Naive thymus-derived CD8-positive, alpha-beta T cell (primary cell): ENCODE measurements at regions not wholly inside any gene's neighbourhood (a gene's known extent, or its start where the extent isn't known, plus 50 kb on each side); places are given as distances from the start of the nearest gene placed in this dataset.

Experiments used
- ATAC-seq, 2 donors: fragments of 150-1000 bp; cut with Tn5 transposase in 1 of 2; sonication (Bioruptor Pico), chemical (Tn5 transposase) in 1 of 2; 1 replicate in 1 of 2; 2 replicates in 1 of 2; pipeline ENCODE4 v1.10.0; 2021; ENCODE audit warnings: mild to moderate bottlenecking in 2 of 2, moderate library complexity in 2 of 2
- POLR2A ChIA-PET: fragments of 350-600 bp; sonication (Branson Sonifier 250); formaldehyde crosslinking; loops from one replicate; lab custom pipeline; 2021; ENCODE audit warnings: antibody characterized with exemption; lab: Charles Lee
- DNase-seq, 10 donors: peaks; one replicate each; pipeline versions ENCODE4 v3.0.0 to v3.0.0-alpha.2; 2020 to 2022
- H3K27ac Mint-ChIP-seq, 10 donors: one replicate each; pipeline ENCODE4 v1.8.0; 2020 to 2022; ENCODE audit warnings: mild to moderate bottlenecking in 10 of 10, mixed read lengths in 10 of 10, moderate library complexity in 4 of 10, inconsistent platforms in 1 of 10
- H3K27me3 Mint-ChIP-seq, 5 donors: one replicate each; pipeline ENCODE4 v1.8.0; 2021 to 2022; ENCODE audit warnings: mixed read lengths in 5 of 5
- H3K36me3 Mint-ChIP-seq, 3 donors: one replicate each; pipeline ENCODE4 v1.8.0; 2020 to 2022; ENCODE audit warnings: mixed read lengths in 3 of 3, mild to moderate bottlenecking in 2 of 3, inconsistent platforms in 1 of 3
- H3K4me1 Mint-ChIP-seq, 4 donors: one replicate each; pipeline ENCODE4 v1.8.0; 2021 to 2022; ENCODE audit warnings: mixed read lengths in 4 of 4
- H3K4me3 Mint-ChIP-seq, 10 donors: one replicate each; pipeline ENCODE4 v1.8.0; 2020 to 2022; ENCODE audit warnings: mild to moderate bottlenecking in 10 of 10, mixed read lengths in 10 of 10, moderate library complexity in 6 of 10, inconsistent platforms in 1 of 10
- H3K9me3 Mint-ChIP-seq, 9 donors: one replicate each; pipeline ENCODE4 v1.8.0; 2020 to 2022; ENCODE audit warnings: mixed read lengths in 9 of 9, mild to moderate bottlenecking in 3 of 9, inconsistent platforms in 1 of 9, moderate library complexity in 1 of 9

DNA sequence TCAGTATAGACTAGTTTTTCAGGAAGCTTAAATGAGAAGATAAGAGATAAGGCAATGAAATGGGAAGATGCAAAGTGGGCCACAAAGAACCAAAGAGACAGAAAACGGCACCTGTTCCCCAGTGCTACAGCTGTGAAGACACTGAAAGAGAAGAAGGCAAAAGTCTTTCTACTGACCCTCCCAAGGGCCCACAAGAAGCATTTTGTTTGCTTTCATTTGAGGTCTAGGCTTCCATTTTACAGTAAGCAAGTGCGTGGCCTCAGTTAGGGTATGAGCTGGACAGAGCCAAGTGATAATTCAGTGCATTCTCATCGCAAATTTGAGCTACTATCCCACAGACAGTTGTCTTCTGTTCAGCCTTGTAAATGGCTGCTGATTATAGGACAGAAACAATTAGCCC is 53.4 kb upstream of the STK17B start:
- POLR2A ChIA-PET, result interaction anchor here (1.0 to 1.7 kb wide), 5 partner anchors 9 to 567 kb away, joined by 3 to 6 read pairs (median 3); partner anchors contain the start of gene STK17B
- peaks cover 0 to 11% (median 0%) of the 10 kb centered on the region in 9 donors for H3K9me3 Mint-ChIP-seq
- H3K4me1 Mint-ChIP-seq, result peaks cover 49 to 84% (median 81%) of the 10 kb centered on the region in 4 donors
- DNase-seq (no peak), ATAC-seq (no peak)
- no peaks in the 10 kb centered on the region for H3K36me3 Mint-ChIP-seq
- no peaks in the 10 kb centered on the region for H3K27me3 Mint-ChIP-seq
- H3K27ac Mint-ChIP-seq, result peak overlapping the region in 8 of 10 donors; percentile 18 to 79 (median 71)
- peak overlapping the region in 5 of 10 donors; percentile 3 to 39 (median 7) for H3K4me3 Mint-ChIP-seq

DNA sequence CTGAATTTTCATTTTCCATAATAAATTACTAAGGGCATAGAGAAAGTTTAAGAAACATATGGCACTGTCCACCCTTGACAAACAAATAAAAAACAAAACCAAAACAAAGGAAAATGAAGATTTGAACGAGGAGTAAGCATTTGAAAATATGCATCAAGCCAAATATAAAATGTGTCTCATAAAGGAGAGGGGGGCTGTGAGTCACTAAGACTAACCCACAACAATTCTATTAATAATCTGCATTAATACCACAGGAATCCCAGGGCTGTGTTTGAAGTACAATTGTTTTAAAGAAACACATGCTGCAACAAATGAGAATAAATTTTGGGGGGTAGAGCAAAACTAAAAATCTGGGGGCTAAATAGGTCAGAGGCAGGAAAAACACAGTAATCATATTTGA is 53.8 kb upstream of the STK17B start:
- Mint-ChIP-seq H3K4me3 (peak overlapping the region in 6 of 10 donors; percentile 0 to 39 (median 20)), H3K27ac (peak overlapping the region in 7 of 10 donors; percentile 5 to 79 (median 52)), H3K36me3 (no peaks in the 10 kb centered on the region), H3K4me1 (peaks cover 50 to 83% (median 81%) of the 10 kb centered on the region in 4 donors), H3K9me3 (peaks cover 0 to 11% (median 0%) of the 10 kb centered on the region in 9 donors), H3K27me3 (no peaks in the 10 kb centered on the region)
- no peak for ATAC-seq
- no peak for DNase-seq
- POLR2A ChIA-PET, result interaction anchor here (1.0 to 1.7 kb wide), 5 partner anchors 8 to 567 kb away, joined by 3 to 6 read pairs (median 3); partner anchors contain the start of gene STK17B

DNA sequence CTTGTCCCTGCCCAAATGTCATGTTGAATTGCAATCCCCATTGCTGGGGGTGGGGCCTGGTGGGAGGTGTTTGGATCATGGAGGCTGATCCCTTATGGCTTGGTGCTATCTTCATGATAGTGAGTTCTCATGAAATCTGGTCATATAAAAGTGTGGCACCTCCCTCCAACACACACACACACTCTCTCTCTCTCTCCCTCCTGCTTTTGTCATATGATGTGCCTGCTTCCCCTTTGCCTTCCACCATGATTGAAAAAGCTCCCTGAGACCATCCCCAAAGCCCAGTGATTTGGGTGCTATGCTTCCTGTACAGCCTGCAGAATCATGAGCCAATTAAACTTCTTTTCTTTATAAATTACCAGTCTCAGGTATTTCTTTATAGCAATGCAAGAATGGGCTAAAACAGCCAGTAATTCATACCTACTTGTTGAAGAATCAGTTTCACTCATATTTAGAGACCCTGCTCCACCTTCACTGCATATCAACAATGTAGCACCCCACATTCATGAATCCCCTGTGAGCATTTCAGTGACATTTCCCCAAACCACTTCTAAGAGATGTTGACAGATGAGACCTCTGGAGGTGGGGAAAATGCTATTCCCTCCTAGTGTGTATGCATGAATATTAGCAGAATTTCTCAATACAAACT is 54.8 kb upstream of the STK17B start:
- DNase-seq (no peak), ATAC-seq (no peak)
- H3K4me3 Mint-ChIP-seq, result peak overlapping the region in 8 of 10 donors; percentile 20 to 59 (median 40)
- POLR2A ChIA-PET, result interaction anchor here (1.1 to 5.5 kb wide), 6 partner anchors 11 to 55 kb away, joined by 3 to 57 read pairs (median 3); partner anchors contain the start of gene STK17B
- H3K27ac Mint-ChIP-seq, result peak overlapping the region; percentile 38 to 100 (median 78)
- H3K9me3 Mint-ChIP-seq, result peaks cover 0 to 11% (median 0%) of the 10 kb centered on the region in 9 donors
- peaks cover 0 to 2% (median 0%) of the 10 kb centered on the region in 3 donors for H3K36me3 Mint-ChIP-seq
- peaks cover 49 to 83% (median 80%) of the 10 kb centered on the region in 4 donors for H3K4me1 Mint-ChIP-seq
- H3K27me3 Mint-ChIP-seq, result no peaks in the 10 kb centered on the region

DNA sequence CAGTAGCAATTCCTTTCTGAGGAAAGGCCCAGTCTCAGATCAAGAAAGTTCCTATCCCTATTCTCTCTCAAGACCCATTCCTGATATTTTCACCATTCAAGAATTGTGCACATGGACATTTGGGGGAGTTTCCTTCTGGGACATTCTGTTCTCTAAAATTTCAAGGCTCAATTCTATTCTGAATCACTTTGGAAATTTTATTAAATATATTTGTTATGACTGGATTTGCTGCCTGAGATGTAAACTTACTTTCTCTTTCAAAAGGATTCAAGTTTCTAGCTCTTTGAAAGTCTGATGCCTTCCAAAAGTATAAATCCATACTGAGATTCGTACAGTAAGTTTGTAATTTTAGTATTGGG is 55.3 kb upstream of the STK17B start:
- Mint-ChIP-seq H3K27me3 (no peaks in the 10 kb centered on the region), H3K9me3 (peaks cover 0 to 11% (median 0%) of the 10 kb centered on the region in 9 donors), H3K27ac (peak overlapping the region in 9 of 10 donors; percentile 72 to 100 (median 88)), H3K4me1 (peaks cover 49 to 86% (median 85%) of the 10 kb centered on the region in 4 donors), H3K4me3 (peak overlapping the region in 7 of 10 donors; percentile 21 to 59 (median 44)), H3K36me3 (peaks cover 0 to 5% (median 0%) of the 10 kb centered on the region in 3 donors)
- DNase-seq (no peak), ATAC-seq (no peak)
- POLR2A ChIA-PET, result interaction anchor here (1.1 to 5.5 kb wide), 6 partner anchors 11 to 56 kb away, joined by 3 to 57 read pairs (median 3); partner anchors contain the start of gene STK17B

DNA sequence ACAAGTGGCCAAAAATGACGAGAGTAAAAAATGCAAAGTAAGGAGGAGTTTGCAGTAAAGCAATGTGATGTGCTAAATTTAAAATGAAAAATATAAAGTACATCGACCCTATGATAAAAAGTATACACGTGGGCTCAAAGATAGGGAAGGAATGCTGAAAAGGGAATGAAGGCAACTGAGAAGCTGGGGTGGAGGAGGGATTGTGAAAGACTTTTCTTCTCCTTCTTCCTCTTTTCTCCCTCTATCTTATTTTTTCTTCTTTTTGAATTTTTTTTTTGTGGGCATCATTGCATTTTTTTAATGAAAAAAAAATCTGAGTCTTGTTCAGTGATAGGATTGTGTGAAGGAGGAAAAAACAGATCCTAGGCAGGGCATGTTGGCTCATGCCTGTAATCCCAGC is 57.6 kb upstream of the STK17B start:
- no peak for ATAC-seq
- peaks cover 0 to 6% (median 0%) of the 10 kb centered on the region in 9 donors for H3K9me3 Mint-ChIP-seq
- no peak for DNase-seq
- H3K27ac Mint-ChIP-seq, result peak overlapping the region; percentile 83 to 100 (median 94)
- H3K36me3 Mint-ChIP-seq, result peaks cover 0 to 5% (median 0%) of the 10 kb centered on the region in 3 donors
- H3K27me3 Mint-ChIP-seq, result no peaks in the 10 kb centered on the region
- H3K4me1 Mint-ChIP-seq, result peaks cover 41 to 95% (median 95%) of the 10 kb centered on the region in 4 donors
- H3K4me3 Mint-ChIP-seq, result peak overlapping the region in 8 of 10 donors; percentile 33 to 70 (median 54)
- POLR2A ChIA-PET, result interaction anchor here (0.7 to 6.3 kb wide), 8 partner anchors 11 to 151 kb away, joined by 3 to 62 read pairs (median 6); no protein-coding TSS in a partner anchor

DNA sequence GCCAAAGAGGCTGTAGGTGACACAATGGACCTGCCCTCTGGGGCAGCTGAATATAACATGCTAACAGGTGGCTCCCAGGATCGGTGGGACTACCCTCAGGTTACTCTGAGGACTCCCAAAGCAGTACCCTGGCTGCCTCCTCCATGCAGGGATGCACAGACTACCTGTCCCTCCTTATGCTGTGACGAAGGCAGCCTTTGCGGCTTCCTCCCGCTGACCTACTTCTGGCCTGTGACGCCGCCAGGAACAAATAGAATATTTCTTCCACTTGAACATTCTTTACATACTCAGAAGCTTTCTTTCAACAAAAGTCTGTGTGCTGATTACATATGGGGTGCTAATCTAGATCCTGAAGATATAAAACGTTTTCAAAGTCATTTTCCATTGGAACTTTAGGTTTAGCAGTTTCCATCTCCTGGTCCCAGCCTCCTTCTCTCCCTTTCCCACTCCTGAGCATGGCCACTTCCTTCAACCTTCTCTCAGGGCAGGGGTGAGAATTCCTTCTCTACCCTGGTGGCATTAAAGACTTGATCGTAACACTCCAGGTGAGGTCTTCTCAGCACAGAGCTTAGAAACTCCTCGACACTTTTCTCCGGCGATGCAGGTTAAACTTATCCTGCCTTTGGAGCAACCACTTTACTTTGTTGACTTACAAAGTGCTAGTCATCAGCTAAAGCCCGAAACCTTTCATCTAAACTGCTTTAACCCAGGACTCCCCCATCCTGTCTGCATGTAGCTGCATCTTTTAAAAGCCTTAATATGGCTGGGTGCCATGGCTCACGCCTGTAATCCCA is 58.9 kb upstream of the STK17B start:
- peak overlapping the region; percentile 69 to 87 (median 82) for H3K4me3 Mint-ChIP-seq
- peaks cover 0 to 5% (median 0%) of the 10 kb centered on the region in 3 donors for H3K36me3 Mint-ChIP-seq
- peak; percentile 71 to 92 for ATAC-seq
- POLR2A ChIA-PET, result interaction anchor here (0.6 to 6.3 kb wide), 14 partner anchors 10 to 152 kb away, joined by 3 to 62 read pairs (median 6); partner anchors contain the start of gene STK17B
- DNase-seq, result peak; percentile 31 to 88 (median 78)
- no peaks in the 10 kb centered on the region for H3K27me3 Mint-ChIP-seq
- H3K9me3 Mint-ChIP-seq, result peaks cover 0 to 1% (median 0%) of the 10 kb centered on the region in 9 donors
- peak overlapping the region; percentile 94 to 100 (median 98) for H3K27ac Mint-ChIP-seq
- H3K4me1 Mint-ChIP-seq, result peaks cover 34 to 95% (median 91%) of the 10 kb centered on the region in 4 donors

DNA sequence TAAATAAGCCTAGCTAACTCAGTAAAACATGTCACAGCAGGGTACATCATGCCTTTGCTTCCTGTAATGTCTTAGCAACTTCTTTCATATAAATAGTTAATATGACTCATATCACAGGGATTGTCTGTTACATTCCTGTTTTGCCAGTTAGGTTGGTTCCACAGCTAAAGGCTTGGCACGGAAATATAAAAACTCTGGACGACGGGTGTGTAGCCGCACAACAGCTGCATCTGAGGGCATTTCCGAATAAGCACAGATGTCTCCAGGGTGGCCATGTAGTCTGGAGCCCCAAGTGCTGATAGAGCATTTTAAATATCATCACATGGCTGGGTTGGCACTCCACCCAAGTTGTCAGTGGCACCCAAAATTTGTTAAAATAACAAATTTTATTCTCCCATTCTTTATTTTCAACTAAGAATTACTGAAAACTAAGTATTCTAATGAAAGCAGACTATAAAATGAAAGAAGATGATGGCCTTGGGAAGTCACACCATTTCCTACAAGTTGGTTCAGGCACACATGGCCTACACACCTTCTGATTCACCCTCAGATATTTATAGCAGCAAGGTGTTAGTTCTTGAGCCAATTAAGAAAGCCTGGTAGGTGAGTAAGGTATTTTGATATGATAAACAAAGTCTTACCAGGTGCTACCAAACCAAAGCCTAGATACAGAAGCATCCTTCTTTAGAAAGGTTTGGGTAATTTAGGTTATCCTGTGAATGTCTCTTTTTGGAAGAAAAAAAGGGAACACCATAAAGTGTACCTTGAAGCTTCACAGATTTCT is 61.8 kb upstream of the STK17B start:
- POLR2A ChIA-PET, result interaction anchor here (0.7 to 6.3 kb wide), 9 partner anchors 9 to 693 kb away, joined by 3 to 62 read pairs (median 5); partner anchors contain the start of genes PGAP1 and STK17B
- DNase-seq (no peak), ATAC-seq (peak in 1 of 2 donors; percentile 10)
- peak overlapping the region in 6 of 10 donors; percentile 4 to 59 (median 43) for H3K4me3 Mint-ChIP-seq
- no peaks in the 10 kb centered on the region for H3K9me3 Mint-ChIP-seq
- peaks cover 0 to 5% (median 0%) of the 10 kb centered on the region in 3 donors for H3K36me3 Mint-ChIP-seq
- H3K27me3 Mint-ChIP-seq, result no peaks in the 10 kb centered on the region
- H3K27ac Mint-ChIP-seq, result peak overlapping the region; percentile 87 to 100 (median 96)
- H3K4me1 Mint-ChIP-seq, result peaks cover 26 to 93% (median 86%) of the 10 kb centered on the region in 4 donors

DNA sequence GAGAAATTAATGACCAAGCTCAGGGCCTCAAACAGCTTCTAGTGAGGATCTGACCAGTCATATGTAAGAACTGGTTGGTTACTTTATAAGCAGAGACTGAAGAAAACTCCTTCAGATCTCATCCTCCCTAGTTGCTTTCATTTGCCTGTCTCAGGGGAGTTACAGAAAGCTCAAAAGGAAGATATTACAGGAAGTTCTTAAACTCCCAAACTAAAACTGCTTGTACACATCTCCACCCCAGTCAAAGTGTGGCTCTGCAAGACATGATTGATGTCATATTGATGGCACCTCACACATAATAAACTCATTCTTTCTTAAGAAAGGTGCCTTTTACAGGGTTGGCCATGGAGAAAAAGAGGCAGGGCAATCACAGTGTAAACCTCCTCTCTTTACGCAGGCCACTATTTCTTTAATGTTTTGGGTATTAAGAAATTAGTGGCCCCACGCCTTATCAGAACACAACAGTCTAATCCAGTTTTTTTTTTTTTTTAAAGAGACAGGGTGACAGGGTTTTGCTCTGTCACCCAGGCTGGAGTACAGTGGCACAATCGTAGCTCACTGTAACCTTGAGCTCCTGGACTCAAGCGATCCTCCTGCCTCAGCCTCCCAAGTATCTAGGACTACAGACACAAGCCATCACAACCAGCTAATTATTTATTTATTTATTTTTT is 62.6 kb upstream of the STK17B start:
- peak overlapping the region; percentile 87 to 100 (median 96) for H3K27ac Mint-ChIP-seq
- peak overlapping the region in 9 of 10 donors; percentile 4 to 59 (median 41) for H3K4me3 Mint-ChIP-seq
- H3K27me3 Mint-ChIP-seq, result no peaks in the 10 kb centered on the region
- DNase-seq (peak in 4 of 10 donors; percentile 34 to 61 (median 50)), ATAC-seq (peak; percentile 39 to 44)
- peaks cover 0 to 7% (median 0%) of the 10 kb centered on the region in 3 donors for H3K36me3 Mint-ChIP-seq
- POLR2A ChIA-PET, result interaction anchor here (0.7 to 6.3 kb wide), 11 partner anchors 9 to 693 kb away, joined by 3 to 62 read pairs (median 4); partner anchors contain the start of genes PGAP1 and STK17B
- no peaks in the 10 kb centered on the region for H3K9me3 Mint-ChIP-seq
- H3K4me1 Mint-ChIP-seq, result peaks cover 27 to 93% (median 86%) of the 10 kb centered on the region in 4 donors

DNA sequence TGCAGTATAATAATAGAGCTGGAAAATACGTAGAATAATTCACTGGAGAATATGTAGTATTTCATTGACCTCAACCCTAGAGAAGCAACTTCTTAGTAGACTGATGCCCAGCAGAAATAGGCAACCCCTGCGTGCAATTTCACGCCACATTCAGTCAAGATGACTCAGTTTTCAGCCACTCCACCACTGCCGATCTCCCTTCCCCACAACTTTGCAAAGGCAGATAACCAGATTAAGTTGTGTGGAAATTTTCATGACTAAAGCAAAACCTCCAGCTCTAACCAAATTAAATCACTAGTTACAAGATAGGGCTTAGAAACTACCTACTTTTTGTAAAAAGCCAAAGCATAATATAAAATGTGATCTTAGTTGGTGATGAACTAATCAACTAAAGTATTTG is 63.3 kb upstream of the STK17B start:
- Mint-ChIP-seq H3K27me3 (no peaks in the 10 kb centered on the region), H3K36me3 (peaks cover 0 to 7% (median 0%) of the 10 kb centered on the region in 3 donors), H3K9me3 (no peaks in the 10 kb centered on the region), H3K4me1 (peaks cover 26 to 95% (median 87%) of the 10 kb centered on the region in 4 donors), H3K27ac (peak overlapping the region; percentile 92 to 100 (median 96)), H3K4me3 (peak overlapping the region in 8 of 10 donors; percentile 3 to 56 (median 35))
- POLR2A ChIA-PET, result interaction anchor here (0.7 to 6.3 kb wide), 10 partner anchors 10 to 101 kb away, joined by 3 to 62 read pairs (median 4); no protein-coding TSS in a partner anchor
- DNase-seq (no peak), ATAC-seq (no peak)

DNA sequence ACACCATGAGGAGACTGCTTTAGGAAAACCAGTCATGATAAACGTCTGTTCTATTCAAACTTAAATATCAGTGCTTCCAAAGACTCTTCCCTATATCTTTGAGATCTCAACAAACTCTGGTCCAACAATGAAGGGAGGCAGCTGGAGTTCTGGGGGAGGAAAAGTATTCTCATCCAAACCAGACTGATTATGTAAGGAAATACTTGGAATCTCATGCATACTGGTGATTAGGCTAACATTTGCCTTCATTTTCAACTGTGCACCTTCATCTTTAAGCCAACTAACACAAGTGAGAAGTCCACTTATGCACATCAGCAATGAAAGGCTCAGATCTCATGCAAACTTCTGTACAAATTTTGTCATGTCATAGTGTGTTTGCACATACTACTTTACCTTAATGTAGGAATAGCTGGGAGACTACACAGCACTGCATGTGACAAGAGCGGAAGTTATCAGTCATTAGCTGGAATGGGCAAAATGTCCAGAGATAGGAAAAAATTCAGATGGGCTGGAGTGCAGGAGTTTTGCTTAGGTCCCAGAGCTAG is 67.5 kb upstream of the STK17B start:
- POLR2A ChIA-PET, result interaction anchor here (0.6 to 5.7 kb wide), 15 partner anchors 10 to 81 kb away, joined by 3 to 57 read pairs (median 5); partner anchors contain the start of gene STK17B
- ATAC-seq, result no peak
- Mint-ChIP-seq H3K4me3 (peak overlapping the region; percentile 17 to 89 (median 71)), H3K9me3 (no peaks in the 10 kb centered on the region), H3K27me3 (no peaks in the 10 kb centered on the region), H3K4me1 (peaks cover 34 to 89% (median 80%) of the 10 kb centered on the region in 4 donors), H3K36me3 (peaks cover 0 to 2% (median 0%) of the 10 kb centered on the region in 3 donors), H3K27ac (peak overlapping the region; percentile 90 to 99 (median 97))
- no peak for DNase-seq
